ENCODE measurements at regions not wholly inside any gene's neighbourhood (a gene's known extent, or its start where the extent isn't known, plus 50 kb on each side); places are given as distances from the start of the nearest gene placed in this dataset.

- no peaks in the 10 kb centered on the region for H4K20me1 ChIP-seq (ENCODE audit: low read depth)
- no peaks in the 10 kb centered on the region for H3K79me2 ChIP-seq (ENCODE audit: low read depth)
- Mint-ChIP-seq H3K27ac (no peak overlapping the region), H3K4me1 (peaks cover 73% of the 10 kb centered on the region), H3K9me3 (no peaks in the 10 kb centered on the region), H3K36me3 (no peaks in the 10 kb centered on the region), H3K27me3 (ENCODE audit: insufficient read depth, low read depth) (no peaks in the 10 kb centered on the region), H3K4me3 (no peak overlapping the region)
- H3K27ac ChIP-seq, result no peak overlapping the region
- H3K36me3 ChIP-seq, result no peaks in the 10 kb centered on the region
- no peaks in the 10 kb centered on the region for H3K9me3 ChIP-seq (ENCODE audit: low read depth)
- no peak overlapping the region for H3K9ac ChIP-seq
- H3K4me3 ChIP-seq, result no peak overlapping the region
- H3F3A ChIP-seq (ENCODE audit: low read depth), result no peaks in the 10 kb centered on the region
- H3K4me1 ChIP-seq, result peaks cover 28% of the 10 kb centered on the region
- no peaks in the 10 kb centered on the region for H3K27me3 ChIP-seq
- no peak for DNase-seq (ENCODE audit: low spot score)
- no peak overlapping the region for H2AFZ ChIP-seq (replicated peaks)
- H3K4me2 ChIP-seq, result no peak overlapping the region
- TF ChIP-seq EZH2phosphoT487 (IDR thresholded peaks at IDR 0.05) (no peak), CTCF (IDR thresholded peaks at IDR 0.05) (no peak), EZH2 (IDR thresholded peaks at IDR 0.05) (no peak)
Observed at GRCh38 chr4:30790998-30791397, 70.8 kb downstream of the PCDH7 start.

GRCh38 chr4:30792601-30793000 lies 72.4 kb downstream of the PCDH7 start:
- DNase-seq (ENCODE audit: low spot score), result peak; percentile 23
- no peak overlapping the region for H3K27ac Mint-ChIP-seq
- H3K36me3 Mint-ChIP-seq, result peaks cover 2% of the 10 kb centered on the region

GRCh38 chr4:30801876-30802275 lies 81.7 kb downstream of the PCDH7 start:
- Mint-ChIP-seq H3K27ac (no peak overlapping the region), H3K27me3 (ENCODE audit: insufficient read depth, low read depth) (no peaks in the 10 kb centered on the region), H3K4me3 (no peak overlapping the region), H3K4me1 (no peaks in the 10 kb centered on the region), H3K9me3 (peaks cover 5% of the 10 kb centered on the region), H3K36me3 (peaks cover 13% of the 10 kb centered on the region)
- no peaks in the 10 kb centered on the region for H3K9me3 ChIP-seq (ENCODE audit: low read depth)
- H3K4me3 ChIP-seq, result no peak overlapping the region
- H3K27ac ChIP-seq, result no peak overlapping the region
- DNase-seq (ENCODE audit: low spot score), result no peak
- no peaks in the 10 kb centered on the region for H4K20me1 ChIP-seq (ENCODE audit: low read depth)
- H3K4me2 ChIP-seq, result no peak overlapping the region
- H3K79me2 ChIP-seq (ENCODE audit: low read depth), result no peaks in the 10 kb centered on the region
- no peaks in the 10 kb centered on the region for H3F3A ChIP-seq (ENCODE audit: low read depth)
- H2AFZ ChIP-seq (replicated peaks), result no peak overlapping the region
- H3K27me3 ChIP-seq, result no peaks in the 10 kb centered on the region
- H3K4me1 ChIP-seq, result no peaks in the 10 kb centered on the region
- TF ChIP-seq EZH2phosphoT487 (IDR thresholded peaks at IDR 0.05) (no peak), EZH2 (IDR thresholded peaks at IDR 0.05) (no peak), CTCF (IDR thresholded peaks at IDR 0.05) (no peak)
- H3K36me3 ChIP-seq, result no peaks in the 10 kb centered on the region
- no peak overlapping the region for H3K9ac ChIP-seq

More at GRCh38 chr4:30792601-30793000, 72.4 kb downstream of the PCDH7 start:
- Histone ChIP-seq H4K20me1 (ENCODE audit: low read depth) (no peaks in the 10 kb centered on the region), H3K27ac (no peak overlapping the region), H3K36me3 (no peaks in the 10 kb centered on the region), H3K4me1 (peaks cover 28% of the 10 kb centered on the region), H3K9ac (no peak overlapping the region), H2AFZ (replicated peaks) (no peak overlapping the region), H3F3A (ENCODE audit: low read depth) (no peaks in the 10 kb centered on the region), H3K27me3 (no peaks in the 10 kb centered on the region), H3K79me2 (ENCODE audit: low read depth) (no peaks in the 10 kb centered on the region), H3K9me3 (ENCODE audit: low read depth) (no peaks in the 10 kb centered on the region), H3K4me2 (peak overlapping the region; percentile 12), H3K4me3 (no peak overlapping the region)
- H3K27me3 Mint-ChIP-seq (ENCODE audit: insufficient read depth, low read depth), result no peaks in the 10 kb centered on the region
- H3K9me3 Mint-ChIP-seq, result no peaks in the 10 kb centered on the region
- H3K4me1 Mint-ChIP-seq, result peaks cover 59% of the 10 kb centered on the region
- peak overlapping the region; percentile 60 for H3K4me3 Mint-ChIP-seq
- no peak for TF ChIP-seq EZH2 (IDR thresholded peaks at IDR 0.05)
- TF ChIP-seq EZH2phosphoT487 (IDR thresholded peaks at IDR 0.05), result no peak
- TF ChIP-seq CTCF (IDR thresholded peaks at IDR 0.05), result no peak

Data from neural progenitor cell (in vitro differentiated cells).